GM23338 (cell line): ENCODE measurements at regions not wholly inside any gene's neighbourhood (a gene's known extent, or its start where the extent isn't known, plus 50 kb on each side); places are given as distances from the start of the nearest gene placed in this dataset.

Experiments used
- CREB1 ChIP-seq: fragments of 250-450 bp; sonication (Bioruptor Pico); IDR thresholded peaks from 2 replicates; pipeline ENCODE4 v1.5.0; 2020; ENCODE audit warnings: low read depth, mild to moderate bottlenecking, moderate library complexity
- CTCF ChIP-seq, 2 experiments: fragments of 200-600 bp in 1 of 2; sonication (generic) in 1 of 2; conservative IDR thresholded peaks; 2 replicates each; pipeline versions ENCODE4 v1.5.1 to v1.6.1; 2016 to 2017; ENCODE audit warnings: antibody characterized with exemption in 2 of 2, low read depth in 2 of 2, mild to moderate bottlenecking in 2 of 2, moderate library complexity in 1 of 2
- ETS1 ChIP-seq: IDR thresholded peaks from 2 replicates; pipeline ENCODE4 v1.6.1; 2016; ENCODE audit warnings: antibody characterized with exemption
- EZH2 ChIP-seq: fragments of 200-600 bp; sonication (generic); IDR thresholded peaks from one replicate; pipeline ENCODE4 v1.8.0; 2017; ENCODE audit warnings: antibody characterized with exemption, mild to moderate bottlenecking, low read depth; ENCODE audit not compliant: unreplicated experiment
- EZH2phosphoT487 ChIP-seq: fragments of 200-600 bp; sonication (generic); IDR thresholded peaks from one replicate; pipeline ENCODE4 v1.8.1; 2018; ENCODE audit warnings: antibody characterized with exemption; ENCODE audit not compliant: unreplicated experiment
- JUNB ChIP-seq: IDR thresholded peaks from one replicate; pipeline ENCODE4 v1.6.1; 2016; ENCODE audit warnings: antibody characterized with exemption; ENCODE audit not compliant: unreplicated experiment
- POLR2AphosphoS5 ChIP-seq: IDR thresholded peaks from 2 replicates; pipeline ENCODE4 v1.6.1; 2016; ENCODE audit warnings: antibody characterized with exemption, low read depth
- REST ChIP-seq: IDR thresholded peaks from one replicate; pipeline ENCODE4 v1.6.1; 2018; ENCODE audit warnings: antibody characterized with exemption; ENCODE audit not compliant: unreplicated experiment
- STAT1 ChIP-seq: IDR thresholded peaks from one replicate; pipeline ENCODE4 v1.6.1; 2016; ENCODE audit warnings: antibody characterized with exemption; ENCODE audit not compliant: unreplicated experiment
- ZNF114 ChIP-seq: fragments of 250-450 bp; sonication (Bioruptor Pico); IDR thresholded peaks from 2 replicates; pipeline ENCODE4 v1.5.0; 2020; ENCODE audit warnings: mild to moderate bottlenecking, moderate library complexity
- ZNF331 ChIP-seq: fragments of 250-450 bp; sonication (Bioruptor Pico); IDR thresholded peaks from 2 replicates; pipeline ENCODE4 v1.5.0; 2020; ENCODE audit warnings: low read depth, mild to moderate bottlenecking, moderate library complexity
- ZNF462 ChIP-seq: fragments of 250-450 bp; sonication (Bioruptor Pico); IDR thresholded peaks from 2 replicates; pipeline ENCODE4 v1.5.0; 2020; ENCODE audit warnings: mild to moderate bottlenecking, moderate library complexity

- no peak for TF ChIP-seq CTCF (conservative IDR thresholded peaks at IDR 0.05; ENCODE audit: low read depth in 2 of 2)
- TF ChIP-seq ZNF114 (CRISPR knock-in tag), result no peak
- TF ChIP-seq CREB1 (CRISPR knock-in tag), result no peak
- no peak for TF ChIP-seq POLR2AphosphoS5
- no peak for TF ChIP-seq EZH2
- no peak for TF ChIP-seq ZNF331
- TF ChIP-seq REST, result no peak
- TF ChIP-seq JUNB, result no peak
- TF ChIP-seq EZH2phosphoT487, result no peak
- no peak for TF ChIP-seq ETS1
- TF ChIP-seq STAT1, result no peak
- no peak for TF ChIP-seq ZNF462
Measured at GRCh38 chr2:195595825-195596224, 61.2 kb upstream of the SLC39A10 start.
